Ishikawa (cell line): ENCODE measurements at regions not wholly inside any gene's neighbourhood (a gene's known extent, or its start where the extent isn't known, plus 50 kb on each side); places are given as distances from the start of the nearest gene placed in this dataset.

ENCODE experiments used
- CEBPB ChIP-seq: IDR thresholded peaks from 2 replicates; pipeline ENCODE4 v1.6.1; 2012
- CREB1 ChIP-seq: IDR thresholded peaks from 2 replicates; pipeline ENCODE4 v1.6.1; 2012; ENCODE audit warnings: low read depth
- EGR1 ChIP-seq: IDR thresholded peaks from 2 replicates; pipeline ENCODE4 v1.6.1; 2012
- EP300 ChIP-seq: IDR thresholded peaks from 2 replicates; pipeline ENCODE4 v1.6.1; 2012; ENCODE audit warnings: borderline replicate concordance
- FOXM1 ChIP-seq: IDR thresholded peaks from 2 replicates; pipeline ENCODE4 v1.6.1; 2012; ENCODE audit warnings: low read depth, borderline replicate concordance
- REST ChIP-seq: IDR thresholded peaks from 2 replicates; pipeline ENCODE4 v1.6.1; 2012; ENCODE audit warnings: low read depth, mild to moderate bottlenecking
- TAF1 ChIP-seq: IDR thresholded peaks from 2 replicates; pipeline ENCODE4 v1.6.1; 2012; ENCODE audit warnings: low read depth, mild to moderate bottlenecking
- TCF12 ChIP-seq: IDR thresholded peaks from 2 replicates; pipeline ENCODE4 v1.6.1; 2012; ENCODE audit warnings: low read depth
- TEAD4 ChIP-seq: IDR thresholded peaks from 2 replicates; pipeline ENCODE4 v1.6.1; 2012
- YY1 ChIP-seq: IDR thresholded peaks from 2 replicates; pipeline ENCODE4 v1.6.1; 2012; ENCODE audit warnings: low read depth
- ZBTB7A ChIP-seq: IDR thresholded peaks from 2 replicates; pipeline ENCODE4 v1.6.1; 2012; ENCODE audit warnings: low read depth

GRCh38 chr15:81939604-81940440 is 106.0 kb downstream of the MEX3B start:
- no peak for TF ChIP-seq EP300
- no peak for TF ChIP-seq FOXM1
- TF ChIP-seq TEAD4 = no peak
- no peak for TF ChIP-seq CEBPB
- TF ChIP-seq REST = no peak
- no peak for TF ChIP-seq TCF12
- no peak for TF ChIP-seq TAF1
- no peak for TF ChIP-seq CREB1
- TF ChIP-seq EGR1 = no peak
- no peak for TF ChIP-seq YY1
- TF ChIP-seq ZBTB7A = no peak
